Stimulated activated naive CD4-positive, alpha-beta T cell (primary cell): ENCODE measurements at regions not wholly inside any gene's neighbourhood (a gene's known extent, or its start where the extent isn't known, plus 50 kb on each side); places are given as distances from the start of the nearest gene placed in this dataset.
"Not testable (repeated sequence)": the region's sequence is repeated elsewhere in the genome, so short reads cannot be mapped to it uniquely, and the experiment has no call there.

Experiments
- DNase-seq, 6 experiments: peaks; one replicate each; lab custom pipeline; 2025; lab: John Stamatoyannopoulos, UW

GRCh38 chr5:102554082-102554481 is 55.3 kb upstream of the SLCO6A1 start:
- DNase-seq = no peak

GRCh38 chr5:102554728-102555127 is 55.9 kb upstream of the SLCO6A1 start:
- DNase-seq = no peak

- DNase-seq = no peak
Measured at GRCh38 chr5:102561894-102562760, 63.3 kb upstream of the SLCO6A1 start.

- DNase-seq = no peak
Measured at GRCh38 chr5:102570747-102571146, 71.9 kb upstream of the SLCO6A1 start.

GRCh38 chr5:102578362-102578761 is 79.6 kb upstream of the SLCO6A1 start:
- DNase-seq = no peak

GRCh38 chr5:102579379-102579778 is 80.6 kb upstream of the SLCO6A1 start:
- no peak for DNase-seq

- no peak for DNase-seq
Measured at GRCh38 chr5:102581011-102581410, 82.2 kb upstream of the SLCO6A1 start.

GRCh38 chr5:102582696-102583095 is 83.9 kb upstream of the SLCO6A1 start:
- no peak for DNase-seq

GRCh38 chr5:102583276-102584124 is 84.7 kb upstream of the SLCO6A1 start:
- peak in 1 of 6 experiments; percentile 2 for DNase-seq

GRCh38 chr5:102589661-102590060 is 90.9 kb upstream of the SLCO6A1 start:
- no peak for DNase-seq

GRCh38 chr5:102590467-102590866 is 91.7 kb upstream of the SLCO6A1 start:
- no peak for DNase-seq

GRCh38 chr5:102591650-102592049 is 92.8 kb upstream of the SLCO6A1 start:
- DNase-seq = no peak

- DNase-seq = not testable (repeated sequence)
Measured at GRCh38 chr5:102592586-102592985, 93.8 kb upstream of the SLCO6A1 start.

- no peak for DNase-seq
Measured at GRCh38 chr5:102594192-102594591, 95.4 kb upstream of the SLCO6A1 start.

- no peak for DNase-seq
Measured at GRCh38 chr5:102595332-102595731, 96.5 kb upstream of the SLCO6A1 start.

- no peak for DNase-seq
Measured at GRCh38 chr5:102596113-102596512, 97.3 kb upstream of the SLCO6A1 start.

GRCh38 chr5:102596951-102597350 is 98.2 kb upstream of the SLCO6A1 start:
- no peak for DNase-seq

- DNase-seq = no peak
Measured at GRCh38 chr5:102599289-102599688, 100.5 kb upstream of the SLCO6A1 start.

GRCh38 chr5:102600964-102601363 is 102.2 kb upstream of the SLCO6A1 start:
- DNase-seq = no peak

- DNase-seq = no peak
Measured at GRCh38 chr5:102603670-102604069, 104.9 kb upstream of the SLCO6A1 start.

GRCh38 chr5:102608414-102608813 is 109.6 kb upstream of the SLCO6A1 start:
- no peak for DNase-seq

GRCh38 chr5:102611312-102611711 is 112.5 kb upstream of the SLCO6A1 start:
- no peak for DNase-seq

- no peak for DNase-seq
Measured at GRCh38 chr5:102613661-102614060, 114.9 kb upstream of the SLCO6A1 start.
